ENCODE measurements at regions not wholly inside any gene's neighbourhood (a gene's known extent, or its start where the extent isn't known, plus 50 kb on each side); places are given as distances from the start of the nearest gene placed in this dataset.

DNA sequence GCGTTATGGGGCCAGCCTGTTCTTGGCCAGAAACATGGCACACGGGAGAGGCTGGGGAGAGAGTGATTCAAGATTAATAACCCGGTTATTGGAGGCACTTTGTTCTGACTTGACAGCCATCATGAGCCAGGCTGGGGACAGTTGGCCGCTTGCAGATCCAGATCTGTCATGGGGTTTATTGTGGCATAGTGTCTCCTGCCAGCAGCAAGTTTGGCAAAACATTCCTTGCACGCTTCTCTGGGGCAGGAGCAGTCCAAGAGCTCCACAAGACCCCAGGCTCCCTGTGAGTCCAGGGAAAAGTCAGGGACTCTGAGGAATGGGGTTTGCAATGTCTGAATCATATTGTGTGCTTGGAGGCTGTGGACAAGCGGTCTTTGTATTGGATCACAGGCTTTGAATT, 270.4 kb downstream of the MIAT start:
- TF ChIP-seq SIN3A (IDR thresholded peaks at IDR 0.05; ENCODE audit: borderline replicate concordance, insufficient read depth, low read length) (no peak), POLR2AphosphoS5 (IDR thresholded peaks at IDR 0.05; ENCODE audit: low read depth, low read length) (no peak), FOXP2 (optimal IDR thresholded peaks at IDR 0.05; ENCODE audit: borderline replicate concordance, extremely low read depth, extremely low read length, insufficient read depth) (no peak)

All from PFSK-1 (cell line).